HG03565 (cell line): ENCODE measurements at regions not wholly inside any gene's neighbourhood (a gene's known extent, or its start where the extent isn't known, plus 50 kb on each side); places are given as distances from the start of the nearest gene placed in this dataset.
"Not testable (repeated sequence)": the region's sequence is repeated elsewhere in the genome, so short reads cannot be mapped to it uniquely, and the experiment has no call there.

Experiments used
- ATAC-seq: cut with Tn5 transposase; IDR thresholded peaks from one replicate; pipeline ENCODE4 v1.9.1; 2021; ENCODE audit warnings: mild to moderate bottlenecking, moderate library complexity; ENCODE audit not compliant: unreplicated experiment

GRCh38 chr6:141884850-141885249 lies 247.9 kb upstream of the GJE1 start:
- ATAC-seq: no peak

GRCh38 chr6:141878686-141879085 lies 254.0 kb upstream of the GJE1 start:
- no peak for ATAC-seq

DNA sequence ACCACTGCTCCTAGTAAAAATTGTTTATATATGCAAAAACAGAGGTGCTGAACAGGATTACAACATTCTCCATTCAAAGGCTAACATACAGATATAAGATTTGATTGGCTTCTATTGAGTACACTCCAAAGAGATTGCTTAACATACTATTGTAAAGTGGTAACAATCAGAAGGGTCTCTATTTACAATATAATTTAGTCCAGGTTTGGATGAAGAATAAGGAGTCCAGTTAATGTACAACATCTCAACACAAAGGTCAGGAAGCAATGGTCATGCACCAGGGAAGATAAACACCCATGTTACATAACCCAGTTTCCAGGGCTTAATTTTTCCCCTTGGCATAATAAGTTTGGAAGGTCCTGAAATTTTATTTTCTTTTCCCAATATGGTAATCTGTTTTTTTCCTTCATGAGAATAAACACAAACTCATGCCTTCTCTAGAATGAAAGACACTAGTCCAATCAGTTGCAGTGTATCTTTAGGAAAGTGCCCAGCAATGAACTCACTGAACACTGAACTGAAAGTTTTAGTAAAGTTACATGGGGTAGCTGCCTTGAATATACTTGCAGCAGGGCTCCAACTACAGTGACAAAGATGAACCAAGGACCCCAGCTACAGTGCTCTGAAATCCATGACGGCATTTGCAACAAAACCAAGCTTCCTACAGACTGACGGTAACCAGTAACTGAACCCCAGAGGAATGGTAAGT lies 255.3 kb upstream of the GJE1 start:
- no peak for ATAC-seq

DNA sequence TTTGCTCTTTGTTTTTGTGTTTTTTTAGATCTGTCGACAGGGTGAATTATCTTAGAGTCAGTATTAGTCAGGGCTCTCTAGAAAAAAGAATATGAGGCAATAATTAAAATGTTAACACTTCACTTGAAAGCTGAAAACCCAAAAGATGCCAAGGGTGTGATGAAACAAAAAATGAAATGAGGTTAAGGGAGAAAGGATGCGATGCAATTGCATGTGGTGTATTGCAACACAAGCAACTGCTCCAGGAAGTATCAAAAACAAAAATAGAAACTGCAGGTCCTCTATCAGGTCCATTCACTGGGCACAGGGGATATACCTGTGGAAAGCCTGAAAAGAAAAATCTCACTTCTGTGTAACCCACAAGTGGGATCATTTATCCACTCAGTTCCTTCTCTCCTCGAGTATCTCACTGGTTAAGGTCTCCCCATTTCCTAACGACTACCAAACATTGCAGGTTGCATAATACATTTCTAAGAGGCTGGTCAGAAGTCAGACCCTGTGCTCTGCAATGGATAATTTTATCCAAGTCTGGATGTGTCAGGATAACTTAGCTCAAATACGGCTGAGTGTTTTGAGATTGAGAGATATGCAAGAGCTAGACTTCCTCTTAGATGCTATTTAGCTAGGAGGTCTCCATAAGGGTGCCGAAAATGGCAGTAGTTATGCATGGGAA lies 257.7 kb upstream of the GJE1 start:
- ATAC-seq: no peak

DNA sequence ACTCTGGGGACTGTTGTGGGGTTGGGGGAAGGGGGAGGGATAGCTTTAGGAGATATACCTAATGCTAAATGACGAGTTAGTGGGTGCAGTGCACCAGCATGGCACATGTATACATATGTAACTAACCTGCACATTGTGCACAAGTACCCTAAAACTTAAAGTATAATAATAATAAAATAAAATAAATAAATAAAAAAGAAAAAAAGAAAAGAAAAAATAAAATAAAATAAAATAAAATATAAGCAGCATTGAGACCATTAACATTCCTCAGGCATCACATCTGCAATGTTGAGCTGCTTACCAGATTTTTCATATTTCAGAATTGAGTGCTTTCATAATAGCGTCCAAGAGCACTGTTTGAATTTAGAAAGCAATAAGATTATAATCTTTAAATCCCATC lies 263.2 kb upstream of the GJE1 start:
- not testable (repeated sequence) for ATAC-seq

- no peak for ATAC-seq
These were observed 265.0 kb upstream of the GJE1 start for GRCh38 chr6:141867767-141868166.

GRCh38 chr6:141866731-141867497 lies 265.8 kb upstream of the GJE1 start:
- ATAC-seq: no peak

DNA sequence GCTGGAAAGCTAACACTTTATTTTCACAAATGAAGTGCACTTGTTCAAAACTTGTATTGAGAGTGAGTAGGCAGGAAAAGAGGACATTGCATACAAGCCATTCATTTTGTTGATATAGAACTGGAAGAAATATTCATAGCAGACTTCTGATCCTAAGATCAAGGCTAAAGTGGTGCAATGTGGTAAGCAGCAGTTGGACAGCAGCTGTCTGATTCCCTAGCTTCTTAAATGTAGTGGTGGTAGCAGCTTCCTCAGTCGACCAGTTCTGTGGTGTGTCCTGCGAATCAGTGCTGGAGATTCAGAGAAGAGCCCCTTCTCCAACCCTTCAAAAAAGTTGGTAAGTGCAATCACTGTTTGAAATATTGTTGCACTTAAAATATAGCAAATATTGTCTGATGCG lies 281.7 kb upstream of the GJE1 start:
- no peak for ATAC-seq

DNA sequence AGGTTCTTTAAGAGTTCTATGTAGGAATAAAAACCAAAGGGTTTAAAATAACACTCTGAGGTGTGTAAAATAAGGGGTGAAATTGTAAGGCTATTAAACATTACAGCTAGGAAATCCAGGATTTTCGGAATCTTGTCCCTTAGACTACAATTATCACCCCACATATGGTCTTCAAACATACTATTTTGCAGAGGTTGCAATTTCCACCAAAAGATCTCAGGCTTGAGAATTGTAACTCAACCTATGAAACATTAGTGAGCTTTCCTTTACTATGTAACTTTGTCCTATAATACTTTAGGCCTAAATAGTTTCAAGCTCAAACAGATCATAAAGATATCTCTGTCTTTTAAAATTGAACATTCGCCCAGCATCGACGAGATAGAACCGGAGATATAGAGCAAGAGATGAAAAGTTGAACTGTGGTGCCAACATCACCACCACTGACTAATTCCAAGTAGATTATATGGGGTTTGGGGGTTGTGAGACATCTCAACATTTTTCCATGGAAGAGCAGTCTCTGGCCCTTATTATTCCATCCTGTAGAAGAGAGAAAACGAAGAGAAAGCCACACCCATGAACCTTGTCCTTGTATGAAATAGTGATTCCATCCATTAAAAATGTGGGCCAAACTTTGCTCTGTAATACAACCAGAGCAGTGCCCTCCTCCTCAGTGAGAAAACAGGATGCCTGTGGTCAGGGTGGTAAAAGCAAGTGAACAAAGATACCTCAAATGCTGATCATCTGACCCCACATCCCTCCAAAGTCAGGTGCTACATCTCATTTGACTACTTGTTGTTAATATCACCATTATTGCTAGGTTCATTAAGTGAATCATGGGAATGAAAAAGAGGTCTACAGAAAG lies 284.5 kb upstream of the GJE1 start:
- no peak for ATAC-seq

GRCh38 chr6:141846639-141847038 lies 286.1 kb upstream of the GJE1 start:
- ATAC-seq: no peak

DNA sequence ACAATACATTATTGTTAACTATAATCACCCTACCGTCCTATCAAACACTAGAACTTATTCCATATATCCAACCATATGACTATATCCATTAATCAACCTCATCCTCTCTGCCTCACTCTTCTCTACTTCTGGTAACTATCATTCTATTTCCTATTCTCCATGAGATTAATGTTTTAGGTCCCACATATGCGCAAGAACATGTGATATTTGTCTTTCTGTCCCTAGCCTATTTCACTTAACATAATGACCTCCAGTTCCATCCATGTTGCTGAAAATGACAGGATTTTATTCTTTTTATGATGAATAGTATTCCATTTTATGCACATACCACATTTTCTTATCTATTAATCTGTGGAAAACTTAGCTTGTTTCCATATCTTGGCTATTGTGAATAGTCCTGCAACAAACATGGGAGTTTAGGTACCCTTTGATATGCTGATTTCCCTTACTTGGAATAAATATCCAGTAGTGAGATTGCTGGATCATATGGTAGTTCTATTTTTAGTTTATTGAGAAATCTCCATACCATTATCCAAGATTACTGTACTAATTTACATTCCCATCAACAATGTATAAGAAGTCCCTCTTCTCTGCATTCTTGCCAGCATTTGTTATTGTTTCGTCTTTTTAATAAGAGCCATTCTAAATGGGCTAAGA lies 289.4 kb upstream of the GJE1 start:
- no peak for ATAC-seq

GRCh38 chr6:141833001-141833655 lies 299.6 kb upstream of the GJE1 start:
- no peak for ATAC-seq

- ATAC-seq: no peak
These were observed 302.2 kb upstream of the GJE1 start for GRCh38 chr6:141830530-141830929.

GRCh38 chr6:141829566-141830360 lies 303.0 kb upstream of the GJE1 start:
- no peak for ATAC-seq

- no peak for ATAC-seq
These were observed 308.4 kb upstream of the GJE1 start for GRCh38 chr6:141824350-141824749.

GRCh38 chr6:141815039-141815438 lies 317.7 kb upstream of the GJE1 start:
- ATAC-seq: not testable (repeated sequence)

- no peak for ATAC-seq
These were observed 322.8 kb upstream of the GJE1 start for GRCh38 chr6:141809901-141810300.

- no peak for ATAC-seq
These were observed 324.1 kb upstream of the GJE1 start for GRCh38 chr6:141808662-141809061.

GRCh38 chr6:141800973-141801372 lies 331.8 kb upstream of the GJE1 start:
- not testable (repeated sequence) for ATAC-seq
